CD8-positive, alpha-beta memory T cell (primary cell): ENCODE measurements at regions not wholly inside any gene's neighbourhood (a gene's known extent, or its start where the extent isn't known, plus 50 kb on each side); places are given as distances from the start of the nearest gene placed in this dataset.
"Not testable (repeated sequence)": the region's sequence is repeated elsewhere in the genome, so short reads cannot be mapped to it uniquely, and the experiment has no call there.

Source experiments
- CTCF ChIA-PET: fragments of 350-600 bp; sonication (Branson Sonifier 250); formaldehyde crosslinking; loops from one replicate; lab custom pipeline; 2021; ENCODE audit warnings: antibody characterized with exemption; lab: Charles Lee
- POLR2A ChIA-PET: fragments of 350-600 bp; sonication (Branson Sonifier 250); formaldehyde crosslinking; loops from one replicate; lab custom pipeline; 2021; ENCODE audit warnings: antibody characterized with exemption; lab: Charles Lee
- DNase-seq, 5 donors: peaks; one replicate each; pipeline versions ENCODE4 v3.0.0 to v3.0.0-alpha.2; 2020 to 2022; ENCODE audit warnings: mixed read lengths in 1 of 5
- H3K27ac ChIP-seq: one replicate; pipeline ENCODE4 v1.7.0; 2013; ENCODE audit warnings: low read depth, mild to moderate bottlenecking, low read length, moderate library complexity
- H3K27me3 ChIP-seq: 2 replicates; pipeline ENCODE4 v1.7.0; 2013; ENCODE audit warnings: low read length, mild to moderate bottlenecking; ENCODE audit not compliant: insufficient read depth, poor library complexity, severe bottlenecking
- H3K36me3 ChIP-seq: 2 replicates; pipeline ENCODE4 v1.7.0; 2013; ENCODE audit warnings: mild to moderate bottlenecking, low read length, moderate library complexity; ENCODE audit not compliant: insufficient read depth
- H3K4me1 ChIP-seq: 2 replicates; pipeline ENCODE4 v1.7.0; 2013; ENCODE audit warnings: mild to moderate bottlenecking, low read length, moderate library complexity; ENCODE audit not compliant: insufficient read depth
- H3K4me3 ChIP-seq: 2 replicates; pipeline ENCODE4 v1.7.0; 2013; ENCODE audit warnings: mild to moderate bottlenecking, low read length
- H3K9me3 ChIP-seq: 2 replicates; pipeline ENCODE4 v1.7.0; 2013; ENCODE audit warnings: mild to moderate bottlenecking, low read length
- H3K27ac Mint-ChIP-seq, 8 donors: one replicate each; pipeline ENCODE4 v1.8.0; 2020 to 2021; ENCODE audit warnings: mixed read lengths in 8 of 8, mild to moderate bottlenecking in 6 of 8, inconsistent platforms in 3 of 8, moderate library complexity in 3 of 8
- H3K27me3 Mint-ChIP-seq, 2 donors: one replicate each; pipeline ENCODE4 v1.8.0; 2020 to 2021; ENCODE audit warnings: mixed read lengths in 2 of 2, mild to moderate bottlenecking in 1 of 2, moderate library complexity in 1 of 2
- H3K36me3 Mint-ChIP-seq, 3 donors: one replicate each; pipeline ENCODE4 v1.8.0; 2020 to 2021; ENCODE audit warnings: mixed read lengths in 3 of 3, inconsistent platforms in 1 of 3, mild to moderate bottlenecking in 1 of 3
- H3K4me1 Mint-ChIP-seq, 3 donors: one replicate each; pipeline ENCODE4 v1.8.0; 2020 to 2021; ENCODE audit warnings: mixed read lengths in 3 of 3, inconsistent platforms in 1 of 3, mild to moderate bottlenecking in 1 of 3
- H3K4me3 Mint-ChIP-seq, 7 donors: one replicate each; pipeline ENCODE4 v1.8.0; 2020 to 2021; ENCODE audit warnings: mixed read lengths in 7 of 7, mild to moderate bottlenecking in 6 of 7, moderate library complexity in 4 of 7, inconsistent platforms in 2 of 7
- H3K9me3 Mint-ChIP-seq, 5 donors: one replicate each; pipeline ENCODE4 v1.8.0; 2020 to 2022; ENCODE audit warnings: mixed read lengths in 5 of 5, mild to moderate bottlenecking in 3 of 5, moderate library complexity in 2 of 5, inconsistent platforms in 1 of 5

GRCh38 chr1:120623539-120623938 lies 100.2 kb upstream of the NBPF26 start:
- H3K9me3 Mint-ChIP-seq, H3K4me3 ChIP-seq, H3K27ac Mint-ChIP-seq, H3K36me3 ChIP-seq, H3K4me3 Mint-ChIP-seq, POLR2A ChIA-PET, H3K27me3 Mint-ChIP-seq, H3K27me3 ChIP-seq, DNase-seq, H3K4me1 Mint-ChIP-seq, H3K4me1 ChIP-seq, H3K36me3 Mint-ChIP-seq, CTCF ChIA-PET, H3K9me3 ChIP-seq, H3K27ac ChIP-seq: not testable (repeated sequence)

DNA sequence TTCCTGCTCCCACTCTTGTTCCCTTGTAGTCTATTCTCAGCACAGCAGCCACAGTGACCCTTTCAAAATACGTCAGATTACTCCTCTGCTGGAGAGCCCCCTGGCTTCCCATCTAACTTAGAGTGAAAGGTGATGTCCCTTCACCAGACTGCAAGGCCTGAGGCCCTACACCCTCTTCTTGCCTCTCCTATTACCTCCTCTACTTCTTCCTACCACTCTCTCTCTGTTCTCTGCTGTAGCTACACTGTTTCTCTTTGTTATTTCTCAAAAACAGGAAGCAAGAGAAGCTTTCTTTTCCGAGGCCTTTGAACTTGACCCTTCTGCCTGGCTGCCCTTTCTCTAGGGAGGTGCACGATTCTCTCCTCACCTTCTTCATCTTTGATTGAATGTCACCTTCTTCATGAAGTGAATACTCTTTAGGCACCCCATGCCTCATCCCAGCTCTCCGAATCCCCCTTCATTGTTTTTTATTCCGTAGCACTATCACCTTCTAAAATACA lies 99.1 kb upstream of the NBPF26 start:
- CTCF ChIA-PET, POLR2A ChIA-PET, H3K4me1 Mint-ChIP-seq, H3K4me3 ChIP-seq, H3K9me3 Mint-ChIP-seq, H3K27ac ChIP-seq, H3K27me3 ChIP-seq, H3K4me3 Mint-ChIP-seq, H3K4me1 ChIP-seq, H3K36me3 ChIP-seq, H3K36me3 Mint-ChIP-seq, DNase-seq, H3K27me3 Mint-ChIP-seq, H3K9me3 ChIP-seq: not testable (repeated sequence)
- H3K27ac Mint-ChIP-seq = peak overlapping the region in 1 of 8 donors; percentile 87

DNA sequence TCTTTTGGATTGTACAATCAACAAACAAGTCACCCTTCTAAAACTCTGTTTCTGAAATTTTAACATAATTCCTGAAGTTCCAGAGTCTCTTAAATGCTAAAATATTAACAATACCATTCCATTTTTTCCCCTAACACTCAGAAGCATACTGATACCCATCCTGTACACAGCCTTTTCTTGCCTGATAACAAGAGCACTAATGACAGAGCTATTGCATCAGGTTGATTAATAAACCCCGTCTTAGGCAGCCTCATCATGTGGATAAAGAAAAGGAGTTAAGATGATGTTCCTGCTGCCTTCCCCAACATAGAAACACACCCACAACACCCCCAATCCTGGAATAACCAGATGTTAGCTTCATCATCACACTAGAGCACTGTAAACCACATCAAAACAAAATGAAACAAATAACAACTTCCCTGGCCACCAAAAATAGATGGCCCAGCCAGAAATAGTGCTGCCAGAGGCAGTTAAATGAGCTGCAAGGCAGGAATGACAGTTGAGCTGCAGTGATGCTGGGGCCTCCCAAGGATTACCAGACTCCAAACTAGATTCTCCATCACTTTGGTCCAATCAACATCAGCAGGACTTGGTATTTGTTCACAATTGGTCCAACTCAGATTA lies 93.8 kb upstream of the NBPF26 start:
- H3K4me3 Mint-ChIP-seq, H3K9me3 Mint-ChIP-seq, DNase-seq, H3K9me3 ChIP-seq, H3K27me3 ChIP-seq, H3K27ac Mint-ChIP-seq, H3K27me3 Mint-ChIP-seq, H3K4me1 ChIP-seq, H3K36me3 Mint-ChIP-seq, H3K4me3 ChIP-seq, POLR2A ChIA-PET, H3K4me1 Mint-ChIP-seq, H3K36me3 ChIP-seq, CTCF ChIA-PET, H3K27ac ChIP-seq: not testable (repeated sequence)

- H3K36me3 ChIP-seq, CTCF ChIA-PET, POLR2A ChIA-PET: not testable (repeated sequence)
Observed at GRCh38 chr1:120634816-120635806, 88.6 kb upstream of the NBPF26 start.

GRCh38 chr1:120640261-120641013 lies 83.3 kb upstream of the NBPF26 start:
- CTCF ChIA-PET, H3K27me3 Mint-ChIP-seq, H3K27me3 ChIP-seq, H3K9me3 ChIP-seq, H3K27ac ChIP-seq, H3K4me3 ChIP-seq, H3K4me1 ChIP-seq, H3K4me3 Mint-ChIP-seq, H3K36me3 ChIP-seq, DNase-seq, H3K36me3 Mint-ChIP-seq, H3K4me1 Mint-ChIP-seq, H3K27ac Mint-ChIP-seq, H3K9me3 Mint-ChIP-seq, POLR2A ChIA-PET: not testable (repeated sequence)

More at GRCh38 chr1:120634816-120635806, 88.6 kb upstream of the NBPF26 start:
- not testable (repeated sequence) for H3K27me3 Mint-ChIP-seq, H3K27ac ChIP-seq, H3K4me3 ChIP-seq, H3K27me3 ChIP-seq, H3K4me1 Mint-ChIP-seq, H3K27ac Mint-ChIP-seq, H3K36me3 Mint-ChIP-seq, H3K9me3 ChIP-seq, DNase-seq, H3K4me1 ChIP-seq, H3K9me3 Mint-ChIP-seq, H3K4me3 Mint-ChIP-seq

- H3K36me3 Mint-ChIP-seq, H3K9me3 Mint-ChIP-seq, H3K9me3 ChIP-seq, H3K4me1 Mint-ChIP-seq, H3K27me3 ChIP-seq, H3K4me3 ChIP-seq, H3K27me3 Mint-ChIP-seq, H3K27ac ChIP-seq, H3K4me3 Mint-ChIP-seq, H3K36me3 ChIP-seq, H3K27ac Mint-ChIP-seq, DNase-seq, CTCF ChIA-PET, POLR2A ChIA-PET, H3K4me1 ChIP-seq: not testable (repeated sequence)
Observed at GRCh38 chr1:120641014-120641302, 82.8 kb upstream of the NBPF26 start.

DNA sequence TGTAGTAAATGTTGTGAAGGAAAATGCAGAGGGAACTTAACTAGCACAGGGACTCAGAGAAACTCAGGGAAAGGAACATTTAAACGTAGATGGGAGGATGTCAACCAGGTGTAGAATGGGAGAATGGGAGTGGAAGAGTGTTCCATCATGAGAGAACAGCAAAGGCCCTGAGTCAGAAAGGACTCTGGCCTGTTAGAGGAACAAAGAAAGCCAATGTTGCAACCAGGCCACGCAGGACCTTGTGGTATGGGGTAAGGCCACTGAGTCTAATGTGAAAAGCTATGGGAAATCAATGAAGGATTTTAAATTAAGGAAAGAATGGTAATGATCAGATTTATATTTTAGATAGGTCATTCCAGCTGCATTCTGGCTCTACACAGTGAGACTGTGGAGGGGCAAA lies 76.6 kb upstream of the NBPF26 start:
- H3K4me1 Mint-ChIP-seq, POLR2A ChIA-PET, H3K4me1 ChIP-seq, H3K4me3 ChIP-seq, H3K27me3 ChIP-seq, H3K9me3 ChIP-seq, H3K27me3 Mint-ChIP-seq, H3K36me3 Mint-ChIP-seq, DNase-seq, CTCF ChIA-PET, H3K9me3 Mint-ChIP-seq, H3K27ac Mint-ChIP-seq, H3K4me3 Mint-ChIP-seq, H3K27ac ChIP-seq, H3K36me3 ChIP-seq: not testable (repeated sequence)

DNA sequence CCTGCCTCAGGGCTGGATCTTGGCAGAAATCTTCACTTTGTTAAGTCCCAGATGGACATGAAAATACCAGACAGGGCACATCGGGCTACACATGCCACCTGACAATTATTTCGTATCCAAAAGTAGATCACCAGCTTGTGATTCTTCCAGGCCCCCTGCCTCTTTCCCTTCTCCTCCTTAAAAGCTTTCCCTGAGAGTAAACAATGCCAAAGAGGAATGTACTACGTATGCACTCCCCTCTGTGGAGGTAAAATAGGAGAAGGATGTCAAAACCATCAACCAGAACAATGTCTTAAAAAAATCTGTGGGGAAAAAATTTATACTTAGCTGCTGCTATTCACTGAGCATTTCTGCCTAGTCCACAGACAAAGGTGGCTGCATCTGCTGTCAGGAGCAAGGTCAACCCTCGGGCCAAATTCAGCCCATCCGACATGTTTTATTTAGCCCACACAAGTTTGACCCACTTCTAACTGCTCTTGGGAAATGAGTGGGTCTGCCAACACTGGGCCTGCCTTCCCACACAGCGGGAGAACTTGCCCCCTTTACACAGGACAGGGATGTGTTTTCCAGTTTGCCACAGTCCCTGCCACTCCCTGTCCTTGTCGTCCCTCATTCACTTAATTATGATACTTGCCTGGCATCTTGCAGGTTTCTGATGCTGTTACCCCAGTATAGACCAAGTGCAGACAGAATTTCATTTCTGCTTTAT lies 74.7 kb upstream of the NBPF26 start:
- POLR2A ChIA-PET, CTCF ChIA-PET, H3K4me3 Mint-ChIP-seq: not testable (repeated sequence)

More for the DNA sequence above, 74.7 kb upstream of the NBPF26 start:
- H3K36me3 Mint-ChIP-seq, H3K4me1 ChIP-seq, H3K9me3 ChIP-seq, H3K27ac Mint-ChIP-seq, H3K4me1 Mint-ChIP-seq, H3K36me3 ChIP-seq, H3K9me3 Mint-ChIP-seq, DNase-seq, H3K4me3 ChIP-seq, H3K27me3 ChIP-seq, H3K27me3 Mint-ChIP-seq, H3K27ac ChIP-seq: not testable (repeated sequence)
